ENCODE measurements at regions not wholly inside any gene's neighbourhood (a gene's known extent, or its start where the extent isn't known, plus 50 kb on each side); places are given as distances from the start of the nearest gene placed in this dataset.
"Not testable (repeated sequence)": the region's sequence is repeated elsewhere in the genome, so short reads cannot be mapped to it uniquely, and the experiment has no call there.

- DNase-seq: no peak
These were observed 573.2 kb downstream of the ZEB2 start for GRCh38 chr2:143946436-143947391.

- DNase-seq: no peak
These were observed 577.4 kb downstream of the ZEB2 start for GRCh38 chr2:143942486-143942885.

- DNase-seq: no peak
These were observed 579.2 kb downstream of the ZEB2 start for GRCh38 chr2:143940720-143941119.

- no peak for DNase-seq
These were observed 580.1 kb downstream of the ZEB2 start for GRCh38 chr2:143939626-143940330.

- DNase-seq: peak in 2 of 3 donors; percentile 5 to 13
These were observed 582.1 kb downstream of the ZEB2 start for GRCh38 chr2:143937723-143938350.

- DNase-seq: peak; percentile 23 to 51 (median 27)
These were observed 582.8 kb downstream of the ZEB2 start for GRCh38 chr2:143936848-143937722.

GRCh38 chr2:143936538-143936847, 583.4 kb downstream of the ZEB2 start:
- no peak for DNase-seq

- no peak for DNase-seq
These were observed 584.5 kb downstream of the ZEB2 start for GRCh38 chr2:143935482-143935752.

GRCh38 chr2:143934626-143935481, 585.1 kb downstream of the ZEB2 start:
- no peak for DNase-seq

- DNase-seq: no peak
These were observed 585.9 kb downstream of the ZEB2 start for GRCh38 chr2:143933946-143934569.

- DNase-seq: no peak
These were observed 589.0 kb downstream of the ZEB2 start for GRCh38 chr2:143930891-143931290.

GRCh38 chr2:143928613-143929012, 591.3 kb downstream of the ZEB2 start:
- DNase-seq: peak; percentile 19 to 20 (median 19)

- no peak for DNase-seq
These were observed 591.7 kb downstream of the ZEB2 start for GRCh38 chr2:143928184-143928583.

GRCh38 chr2:143926736-143927135, 593.2 kb downstream of the ZEB2 start:
- DNase-seq: peak; percentile 22 to 39 (median 26)

- not testable (repeated sequence) for DNase-seq
These were observed 597.6 kb downstream of the ZEB2 start for GRCh38 chr2:143922261-143922830.

GRCh38 chr2:143918465-143918989, 601.4 kb downstream of the ZEB2 start:
- no peak for DNase-seq

- no peak for DNase-seq
These were observed 603.1 kb downstream of the ZEB2 start for GRCh38 chr2:143916781-143917180.

GRCh38 chr2:143909577-143910353, 610.2 kb downstream of the ZEB2 start:
- no peak for DNase-seq

- DNase-seq: no peak
These were observed 611.1 kb downstream of the ZEB2 start for GRCh38 chr2:143908843-143909242.

- no peak for DNase-seq
These were observed 612.1 kb downstream of the ZEB2 start for GRCh38 chr2:143907801-143908200.
